GM12891 (cell line): ENCODE measurements at regions not wholly inside any gene's neighbourhood (a gene's known extent, or its start where the extent isn't known, plus 50 kb on each side); places are given as distances from the start of the nearest gene placed in this dataset.
"Not testable (repeated sequence)": the region's sequence is repeated elsewhere in the genome, so short reads cannot be mapped to it uniquely, and the experiment has no call there.

Experiments
- DNase-seq: peaks from one replicate; pipeline ENCODE4 v3.0.0; 2011; ENCODE audit warnings: low spot score; ENCODE audit not compliant: insufficient read length
- FAIRE-seq: peaks from 2 replicates; lab custom pipeline; 2011; peaks lifted over from hg19 to GRCh38; lab: Jason Lieb, UNC
- PAX5 ChIP-seq: IDR thresholded peaks from 2 replicates; pipeline ENCODE4 v1.6.1; 2011; ENCODE audit warnings: low read length, moderate library complexity, mild to moderate bottlenecking; ENCODE audit not compliant: insufficient read depth, severe bottlenecking
- POLR2A ChIP-seq: IDR thresholded peaks from 2 replicates; pipeline ENCODE4 v1.6.1; 2011; ENCODE audit warnings: low read depth, low read length, control low read depth
- POLR2AphosphoS5 ChIP-seq: IDR thresholded peaks from 2 replicates; pipeline ENCODE4 v1.6.1; 2011; ENCODE audit warnings: low read depth, low read length, control low read depth
- POU2F2 ChIP-seq: IDR thresholded peaks from 2 replicates; pipeline ENCODE4 v1.6.1; 2011; ENCODE audit warnings: low read depth, mild to moderate bottlenecking, control low read depth, low read length, moderate library complexity
- SPI1 ChIP-seq: IDR thresholded peaks from 2 replicates; pipeline ENCODE4 v1.6.1; 2011; ENCODE audit warnings: low read depth, low read length, control low read depth
- TAF1 ChIP-seq: IDR thresholded peaks from 2 replicates; pipeline ENCODE4 v1.6.1; 2011; ENCODE audit warnings: low read depth, low read length, control low read depth

GRCh38 chr12:84159260-84159659 lies 753.3 kb downstream of the SLC6A15 start:
- no peak for DNase-seq
- FAIRE-seq = no peak
- TF ChIP-seq POLR2AphosphoS5 = no peak
- TF ChIP-seq TAF1 = no peak
- no peak for TF ChIP-seq PAX5
- no peak for TF ChIP-seq POU2F2
- TF ChIP-seq SPI1 = no peak
- TF ChIP-seq POLR2A = no peak

DNA sequence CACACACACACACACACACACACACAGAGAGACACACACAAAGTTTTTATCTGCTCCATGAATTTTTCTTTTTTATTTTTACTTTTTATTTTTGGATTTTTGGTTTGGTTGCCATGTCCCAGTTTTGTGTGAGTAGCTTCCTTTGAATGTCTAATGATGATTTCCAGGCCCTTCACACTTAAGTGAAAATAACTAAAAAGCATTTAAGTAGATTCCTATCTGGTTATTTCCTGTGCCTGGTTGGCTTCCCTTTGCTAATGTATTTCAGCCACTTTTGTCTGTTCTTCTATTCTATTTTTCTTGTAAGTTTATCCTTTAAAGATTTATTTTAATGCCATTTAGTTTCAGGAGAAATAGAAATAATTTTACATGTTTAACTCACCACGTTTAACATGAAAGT lies 755.4 kb downstream of the SLC6A15 start:
- no peak for DNase-seq
- TF ChIP-seq POLR2A = no peak
- TF ChIP-seq TAF1 = no peak
- no peak for TF ChIP-seq PAX5
- no peak for TF ChIP-seq POLR2AphosphoS5
- no peak for TF ChIP-seq POU2F2
- TF ChIP-seq SPI1 = no peak
- no peak for FAIRE-seq

DNA sequence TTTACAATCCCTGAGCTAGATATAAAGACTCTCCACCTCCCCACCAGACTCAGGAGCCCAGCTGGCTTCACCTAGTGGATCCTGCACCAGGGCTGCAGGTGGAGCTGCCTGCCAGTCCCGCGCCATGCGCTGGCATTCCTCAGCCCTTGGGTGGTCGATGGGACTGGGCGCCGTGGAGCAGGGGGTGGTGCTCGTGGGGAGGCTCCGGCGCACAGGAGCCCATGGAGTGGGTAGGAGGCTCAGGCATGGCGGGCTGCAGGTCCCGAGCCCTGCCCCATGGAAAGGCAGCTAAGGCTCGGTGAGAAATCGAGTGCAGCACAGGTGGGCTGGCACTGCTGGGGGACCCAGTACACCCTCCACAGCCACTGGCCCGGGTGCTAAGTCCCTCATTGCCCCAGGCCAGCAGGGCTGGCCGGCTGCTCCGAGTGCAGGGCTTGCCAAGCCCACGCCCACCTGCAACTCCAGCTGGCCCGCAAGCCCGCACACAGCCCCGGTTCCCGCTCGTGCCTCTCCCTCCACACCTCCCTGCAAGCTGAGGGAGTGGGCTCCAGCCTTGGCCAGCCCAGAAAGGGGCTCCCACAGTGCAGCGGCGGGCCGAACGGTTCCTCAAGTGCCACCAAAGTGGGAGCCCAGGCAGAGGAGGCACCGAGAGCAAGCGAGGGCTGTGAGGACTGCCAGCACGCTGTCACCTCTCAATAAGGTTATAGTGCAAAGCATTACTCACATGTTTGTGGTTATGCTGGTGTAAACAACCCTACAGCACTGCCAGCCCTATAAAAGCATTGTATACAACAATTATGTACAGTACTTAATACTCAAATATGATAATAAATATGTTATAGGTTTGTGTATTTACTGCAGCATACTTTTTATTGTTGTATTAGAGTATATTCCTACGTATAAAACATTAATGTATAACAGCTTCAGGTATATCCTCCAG lies 757.3 kb downstream of the SLC6A15 start:
- not testable (repeated sequence) for FAIRE-seq, DNase-seq

DNA sequence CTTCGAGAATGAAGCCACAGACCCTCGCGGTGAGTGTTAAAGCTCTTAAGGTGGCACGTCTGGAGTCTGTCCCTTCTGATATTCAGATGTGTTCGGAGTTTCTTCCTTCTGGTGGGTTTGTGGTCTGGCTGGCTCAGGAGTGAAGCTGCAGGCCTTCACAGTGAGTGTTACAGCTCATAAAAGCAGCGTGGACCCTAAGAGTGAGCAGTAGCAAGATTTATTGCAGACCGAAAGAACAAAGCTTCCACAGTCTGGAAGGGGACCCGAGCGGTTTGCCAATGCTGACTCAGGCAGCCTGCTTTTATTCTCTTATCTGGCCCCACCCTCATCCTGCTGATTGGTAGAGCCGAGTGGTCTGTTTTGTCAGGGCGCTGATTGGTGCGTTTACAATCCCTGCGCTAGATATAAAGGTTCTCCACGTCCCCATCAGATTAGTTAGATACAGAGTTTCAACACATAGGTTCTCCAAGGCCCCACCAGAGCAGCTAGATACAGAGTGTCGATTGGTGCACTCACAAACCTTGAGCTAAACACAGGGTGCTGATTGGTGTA lies 758.1 kb downstream of the SLC6A15 start:
- not testable (repeated sequence) for DNase-seq, FAIRE-seq

- FAIRE-seq (no peak), DNase-seq (no peak)
- no peak for TF ChIP-seq SPI1
- no peak for TF ChIP-seq PAX5
- TF ChIP-seq TAF1 = no peak
- TF ChIP-seq POLR2A = no peak
- no peak for TF ChIP-seq POU2F2
- TF ChIP-seq POLR2AphosphoS5 = no peak
Measured at GRCh38 chr12:84150201-84150600, 762.4 kb downstream of the SLC6A15 start.

DNA sequence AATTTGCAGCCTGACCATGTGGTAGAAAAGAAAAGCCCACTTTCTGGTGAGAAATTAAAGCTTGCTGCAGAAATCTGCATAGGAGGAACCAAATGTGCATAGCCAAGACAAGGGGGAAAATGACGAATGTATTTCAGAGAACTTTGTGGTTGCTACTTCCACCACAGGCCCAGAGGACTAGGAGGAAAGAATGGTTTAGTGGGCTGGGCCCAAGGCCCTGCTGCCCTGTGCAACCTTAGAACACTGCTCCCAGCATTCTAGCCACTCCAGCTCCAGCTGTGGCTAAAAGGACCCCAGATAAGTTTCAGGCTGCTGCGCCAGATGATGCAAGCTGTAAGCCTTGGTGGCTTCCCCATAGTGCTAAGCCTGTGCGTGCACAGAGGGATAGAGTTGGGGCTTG lies 764.3 kb downstream of the SLC6A15 start:
- FAIRE-seq (no peak), DNase-seq (no peak)
- TF ChIP-seq PAX5 (no peak), POU2F2 (no peak), TAF1 (no peak), POLR2AphosphoS5 (no peak), POLR2A (no peak), SPI1 (no peak)

DNA sequence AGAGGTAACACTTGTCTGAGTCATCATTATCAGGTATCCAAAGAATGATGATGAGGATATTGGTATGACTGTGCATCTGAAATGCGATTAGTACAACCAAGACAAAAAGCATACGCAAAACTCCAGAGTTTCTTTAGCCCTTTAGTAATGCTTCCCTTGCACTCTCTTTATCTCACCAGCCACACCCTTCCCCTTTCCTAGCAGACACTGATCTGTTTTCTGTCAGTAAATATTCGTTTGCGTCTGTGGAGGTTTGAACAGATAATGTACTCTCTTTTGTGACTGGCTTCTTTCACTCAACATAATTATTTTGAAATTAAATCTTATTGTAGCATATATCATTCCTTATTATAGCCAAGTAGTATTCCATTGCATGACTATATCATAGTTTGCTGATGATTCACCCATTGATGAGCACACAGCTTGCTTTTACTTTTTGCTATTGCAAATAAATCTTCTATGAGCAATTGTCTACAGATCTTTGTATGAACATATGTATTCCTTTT lies 775.7 kb downstream of the SLC6A15 start:
- DNase-seq = no peak
- TF ChIP-seq POLR2A (no peak), TAF1 (no peak), PAX5 (no peak), POU2F2 (no peak)
- FAIRE-seq = no peak

GRCh38 chr12:84135586-84136279 lies 776.9 kb downstream of the SLC6A15 start:
- no peak for FAIRE-seq
- no peak for DNase-seq
- no peak for TF ChIP-seq POU2F2
- TF ChIP-seq TAF1 = no peak
- no peak for TF ChIP-seq POLR2A
- no peak for TF ChIP-seq PAX5
- no peak for TF ChIP-seq SPI1
- no peak for TF ChIP-seq POLR2AphosphoS5

DNA sequence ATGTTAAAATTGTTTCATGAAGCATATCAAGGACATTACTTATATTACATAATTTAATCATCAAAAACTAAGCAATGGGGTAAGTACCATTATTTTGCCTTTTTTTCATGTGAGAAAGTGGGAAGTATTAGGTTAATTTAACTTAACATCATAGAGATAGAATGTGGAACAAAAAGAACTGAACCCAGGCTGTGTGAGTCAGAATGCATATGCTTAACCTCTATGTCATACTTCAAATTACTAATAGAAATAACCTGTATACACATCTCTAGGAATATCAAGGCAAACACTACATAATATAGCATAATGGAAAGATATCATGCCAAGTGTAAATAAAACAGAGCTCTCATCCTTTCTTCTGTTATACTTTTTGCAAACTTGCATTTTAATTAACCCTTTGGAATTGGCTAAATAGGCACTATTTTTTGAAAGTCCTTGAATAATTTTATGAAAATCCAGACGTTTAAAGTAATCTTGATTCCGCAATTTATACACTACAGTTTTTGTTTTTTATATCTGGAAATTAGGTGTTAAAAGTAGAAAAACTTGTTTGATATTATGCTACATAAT lies 777.7 kb downstream of the SLC6A15 start:
- no peak for TF ChIP-seq PAX5
- TF ChIP-seq POLR2AphosphoS5 = no peak
- no peak for TF ChIP-seq SPI1
- no peak for TF ChIP-seq POU2F2
- no peak for TF ChIP-seq POLR2A
- no peak for TF ChIP-seq TAF1
- FAIRE-seq (no peak), DNase-seq (no peak)
